H9 (cell line): ENCODE measurements at regions not wholly inside any gene's neighbourhood (a gene's known extent, or its start where the extent isn't known, plus 50 kb on each side); places are given as distances from the start of the nearest gene placed in this dataset.

ENCODE experiments used
- DNase-seq: peaks from one replicate; pipeline ENCODE4 v3.0.0-alpha.2; 2017
- H2AFZ ChIP-seq: one replicate; pipeline ENCODE4 v1.6.1; 2013; ENCODE audit warnings: mild to moderate bottlenecking, low read length, control low read depth, moderate library complexity
- H2AK5ac ChIP-seq: 2 replicates; pipeline ENCODE4 v1.6.1; 2013; ENCODE audit warnings: low read length, control low read depth, mixed read lengths; ENCODE audit not compliant: insufficient read length
- H2BK120ac ChIP-seq: one replicate; pipeline ENCODE4 v1.6.1; 2013; ENCODE audit warnings: low read depth, mild to moderate bottlenecking, low read length, control low read depth, inconsistent platforms; ENCODE audit not compliant: poor library complexity, severe bottlenecking
- H2BK12ac ChIP-seq: 2 replicates; pipeline ENCODE4 v1.6.1; 2013; ENCODE audit warnings: low read length, control low read depth, mixed read lengths, low read depth; ENCODE audit not compliant: insufficient read length
- H2BK15ac ChIP-seq: 2 replicates; pipeline ENCODE4 v1.6.1; 2013; ENCODE audit warnings: low read depth, low read length, control low read depth
- H2BK20ac ChIP-seq: one replicate; pipeline ENCODE4 v1.6.1; 2013; ENCODE audit warnings: low read depth, mild to moderate bottlenecking, low read length, control low read depth, inconsistent platforms; ENCODE audit not compliant: poor library complexity, severe bottlenecking
- H2BK5ac ChIP-seq: 2 replicates; pipeline ENCODE4 v1.6.1; 2013; ENCODE audit warnings: low read length, control low read depth, mixed read lengths; ENCODE audit not compliant: insufficient read length
- H3K14ac ChIP-seq: 2 replicates; pipeline ENCODE4 v1.6.1; 2013; ENCODE audit warnings: low read length, control low read depth; ENCODE audit not compliant: insufficient read depth
- H3K18ac ChIP-seq: 2 replicates; pipeline ENCODE4 v1.6.1; 2013; ENCODE audit warnings: low read depth, mild to moderate bottlenecking, mixed read lengths, low read length, control low read depth; ENCODE audit not compliant: insufficient read length
- H3K23ac ChIP-seq: 2 replicates; pipeline ENCODE4 v1.6.1; 2013; ENCODE audit warnings: low read length, control low read depth, mixed read lengths, low read depth; ENCODE audit not compliant: insufficient read length
- H3K23me2 ChIP-seq: 2 replicates; pipeline ENCODE4 v1.6.1; 2013; ENCODE audit warnings: low read depth, mild to moderate bottlenecking, mixed read lengths, low read length, control low read depth; ENCODE audit not compliant: insufficient read length, poor library complexity, severe bottlenecking
- H3K27ac ChIP-seq: 2 replicates; pipeline ENCODE4 v1.5.1; 2013; ENCODE audit warnings: low read length, control low read depth, mixed read lengths, low read depth; ENCODE audit not compliant: insufficient read length
- H3K27me3 ChIP-seq: 2 replicates; pipeline ENCODE4 v1.6.1; 2013; ENCODE audit warnings: low read length, control low read depth, inconsistent platforms; ENCODE audit not compliant: insufficient read depth
- H3K4ac ChIP-seq: 2 replicates; pipeline ENCODE4 v1.6.1; 2013; ENCODE audit warnings: low read depth, mild to moderate bottlenecking, control low read depth, inconsistent platforms, low read length, moderate library complexity
- H3K4me1 ChIP-seq: 2 replicates; pipeline ENCODE4 v1.6.1; 2013; ENCODE audit warnings: low read length, control low read depth, inconsistent platforms; ENCODE audit not compliant: insufficient read depth
- H3K4me2 ChIP-seq: 2 replicates; pipeline ENCODE4 v1.6.1; 2013; ENCODE audit warnings: low read length, control low read depth, mixed read lengths; ENCODE audit not compliant: insufficient read length, insufficient read depth
- H3K56ac ChIP-seq: 2 replicates; pipeline ENCODE4 v1.6.1; 2013; ENCODE audit warnings: low read depth, mild to moderate bottlenecking, mixed read lengths, low read length, control low read depth; ENCODE audit not compliant: insufficient read length
- H3K79me1 ChIP-seq: 2 replicates; pipeline ENCODE4 v1.6.1; 2013; ENCODE audit warnings: low read depth, mild to moderate bottlenecking, moderate library complexity, low read length, control low read depth, inconsistent platforms; ENCODE audit not compliant: insufficient read depth, poor library complexity, severe bottlenecking
- H3K79me2 ChIP-seq: 2 replicates; pipeline ENCODE4 v1.6.1; 2013; ENCODE audit warnings: low read length, control low read depth, inconsistent platforms; ENCODE audit not compliant: insufficient read depth
- H3K9ac ChIP-seq: 2 replicates; pipeline ENCODE4 v1.6.1; 2013; ENCODE audit warnings: low read length, control low read depth, mixed read lengths; ENCODE audit not compliant: insufficient read length; ENCODE audit errors: extremely low read depth
- H3K9me3 ChIP-seq: one replicate; pipeline ENCODE4 v1.6.1; 2013; ENCODE audit warnings: low read depth, low read length, inconsistent platforms; ENCODE audit not compliant: control insufficient read depth
- H3T11ph ChIP-seq: one replicate; pipeline ENCODE4 v1.6.1; 2013; ENCODE audit warnings: mild to moderate bottlenecking, low read length, control low read depth, inconsistent platforms
- H4K20me1 ChIP-seq: one replicate; pipeline ENCODE4 v1.6.1; 2013; ENCODE audit not compliant: control insufficient read depth, insufficient read length, insufficient read depth
- H4K5ac ChIP-seq: 2 replicates; pipeline ENCODE4 v1.6.1; 2013; ENCODE audit warnings: low read depth, mild to moderate bottlenecking, mixed read lengths, low read length, control low read depth; ENCODE audit not compliant: insufficient read length
- H4K8ac ChIP-seq: replicated peaks from 2 replicates; pipeline ENCODE4 v1.6.1; 2013; ENCODE audit warnings: low read length, control low read depth, mixed read lengths, low read depth; ENCODE audit not compliant: insufficient read length
- H4K91ac ChIP-seq: 2 replicates; pipeline ENCODE4 v1.6.1; 2013; ENCODE audit warnings: low read depth, mild to moderate bottlenecking, moderate library complexity, mixed read lengths, low read length, control low read depth; ENCODE audit not compliant: insufficient read length
- H3K27ac Mint-ChIP-seq, 3 experiments: 2 replicates in 2 of 3; 3 replicates in 1 of 3; pipeline ENCODE4 v1.8.0; 2020 to 2021; ENCODE audit warnings: mixed read lengths in 3 of 3, mild to moderate bottlenecking in 1 of 3, moderate library complexity in 1 of 3
- H3K27me3 Mint-ChIP-seq: 2 replicates; pipeline ENCODE4 v1.8.0; 2021; ENCODE audit warnings: low read depth, mild to moderate bottlenecking, moderate library complexity, mixed read lengths
- H3K36me3 Mint-ChIP-seq, 3 experiments: 2 replicates in 2 of 3; 3 replicates in 1 of 3; pipeline ENCODE4 v1.8.0; 2020 to 2021; ENCODE audit warnings: low read depth in 3 of 3, mixed read lengths in 3 of 3; ENCODE audit not compliant: insufficient read depth in 1 of 3
- H3K4me1 Mint-ChIP-seq, 2 experiments: 2 replicates each; pipeline ENCODE4 v1.8.0; 2020; ENCODE audit warnings: mixed read lengths in 2 of 2
- H3K4me3 Mint-ChIP-seq, 2 experiments: 2 replicates in 1 of 2; 3 replicates in 1 of 2; pipeline ENCODE4 v1.8.0; 2020 to 2021; ENCODE audit warnings: mild to moderate bottlenecking in 2 of 2, mixed read lengths in 2 of 2, moderate library complexity in 1 of 2
- H3K9me3 Mint-ChIP-seq, 2 experiments: 2 replicates in 1 of 2; 3 replicates in 1 of 2; pipeline ENCODE4 v1.8.0; 2020; ENCODE audit warnings: mild to moderate bottlenecking in 2 of 2, mixed read lengths in 2 of 2, moderate library complexity in 1 of 2
- WGBS: extraction: QIAGEN DNeasy Blood & Tissue Kit; methylation state at CpG from one replicate; pipeline ENCODE4 v1.1.7; 2013; ENCODE audit warnings: missing lambda C conversion rate, low lambda C conversion rate, mixed read lengths; ENCODE audit not compliant: insufficient read length; ENCODE audit errors: extremely low coverage; 5-methylcytosine and 5-hydroxymethylcytosine counted together
- TF ChIP-seq, protein P1 (sequence below): fragments of 200-600 bp; sonication (generic); conservative IDR thresholded peaks from 3 replicates; pipeline ENCODE4 v1.8.0; 2021; ENCODE audit warnings: antibody characterized with exemption, mild to moderate bottlenecking

GRCh38 chr2:217013926-217014325, 154.1 kb upstream of the TNP1 start:
- no peak overlapping the region for H3K27ac ChIP-seq
- no peaks in the 10 kb centered on the region for H3K79me2 ChIP-seq
- DNase-seq, result no peak
- H2AFZ ChIP-seq, result no peak overlapping the region
- no peak overlapping the region for H3K9ac ChIP-seq
- no peak overlapping the region for H2BK5ac ChIP-seq
- H4K91ac ChIP-seq, result no peak overlapping the region
- TF ChIP-seq, protein P1, sequence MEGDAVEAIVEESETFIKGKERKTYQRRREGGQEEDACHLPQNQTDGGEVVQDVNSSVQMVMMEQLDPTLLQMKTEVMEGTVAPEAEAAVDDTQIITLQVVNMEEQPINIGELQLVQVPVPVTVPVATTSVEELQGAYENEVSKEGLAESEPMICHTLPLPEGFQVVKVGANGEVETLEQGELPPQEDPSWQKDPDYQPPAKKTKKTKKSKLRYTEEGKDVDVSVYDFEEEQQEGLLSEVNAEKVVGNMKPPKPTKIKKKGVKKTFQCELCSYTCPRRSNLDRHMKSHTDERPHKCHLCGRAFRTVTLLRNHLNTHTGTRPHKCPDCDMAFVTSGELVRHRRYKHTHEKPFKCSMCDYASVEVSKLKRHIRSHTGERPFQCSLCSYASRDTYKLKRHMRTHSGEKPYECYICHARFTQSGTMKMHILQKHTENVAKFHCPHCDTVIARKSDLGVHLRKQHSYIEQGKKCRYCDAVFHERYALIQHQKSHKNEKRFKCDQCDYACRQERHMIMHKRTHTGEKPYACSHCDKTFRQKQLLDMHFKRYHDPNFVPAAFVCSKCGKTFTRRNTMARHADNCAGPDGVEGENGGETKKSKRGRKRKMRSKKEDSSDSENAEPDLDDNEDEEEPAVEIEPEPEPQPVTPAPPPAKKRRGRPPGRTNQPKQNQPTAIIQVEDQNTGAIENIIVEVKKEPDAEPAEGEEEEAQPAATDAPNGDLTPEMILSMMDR, result no peak
- Mint-ChIP-seq H3K9me3 (no peaks in the 10 kb centered on the region; a peak in 1 of 5 replicates), H3K4me3 (no peak overlapping the region), H3K36me3 (0 out of 7 replicates have a peak, but pooled peaks cover 0 to 3% (median 0%) of the 10 kb centered on the region in 3 experiments), H3K4me1 (peaks cover 7 to 10% of the 10 kb centered on the region in 2 experiments; a peak in 3 of 4 replicates), H3K27me3 (no peaks in the 10 kb centered on the region; the same call in none of the 2 replicates), H3K27ac (no peak overlapping the region)
- no peak overlapping the region for H2BK20ac ChIP-seq
- H2BK15ac ChIP-seq, result no peak overlapping the region
- H3K4ac ChIP-seq, result no peak overlapping the region
- no peaks in the 10 kb centered on the region for H3K79me1 ChIP-seq
- H2AK5ac ChIP-seq, result no peak overlapping the region
- H4K8ac ChIP-seq, result no peak overlapping the region
- H3K9me3 ChIP-seq, result no peaks in the 10 kb centered on the region
- no peak overlapping the region for H3K56ac ChIP-seq
- no peaks in the 10 kb centered on the region for H4K20me1 ChIP-seq
- H4K5ac ChIP-seq, result no peak overlapping the region
- H3K18ac ChIP-seq, result no peak overlapping the region
- H3K14ac ChIP-seq, result no peak overlapping the region
- WGBS, result no CpG with 5 or more reads among the region's 3 CpGs
- no peak overlapping the region for H3K4me2 ChIP-seq
- no peak overlapping the region for H3K23ac ChIP-seq
- no peak overlapping the region for H2BK120ac ChIP-seq
- H3K27me3 ChIP-seq, result no peaks in the 10 kb centered on the region
- H3K23me2 ChIP-seq, result no peaks in the 10 kb centered on the region
- no peak overlapping the region for H3T11ph ChIP-seq
- no peak overlapping the region for H2BK12ac ChIP-seq
- no peaks in the 10 kb centered on the region; the same call in 1 of the 2 replicates for H3K4me1 ChIP-seq
